Eye (tissue), 1 donor: ENCODE measurements at regions not wholly inside any gene's neighbourhood (a gene's known extent, or its start where the extent isn't known, plus 50 kb on each side); places are given as distances from the start of the nearest gene placed in this dataset.
"Not testable (repeated sequence)": the region's sequence is repeated elsewhere in the genome, so short reads cannot be mapped to it uniquely, and the experiment has no call there.

ENCODE experiments used
- DNase-seq: peaks from one replicate; pipeline ENCODE4 v3.0.0-alpha.2; 2015

DNA sequence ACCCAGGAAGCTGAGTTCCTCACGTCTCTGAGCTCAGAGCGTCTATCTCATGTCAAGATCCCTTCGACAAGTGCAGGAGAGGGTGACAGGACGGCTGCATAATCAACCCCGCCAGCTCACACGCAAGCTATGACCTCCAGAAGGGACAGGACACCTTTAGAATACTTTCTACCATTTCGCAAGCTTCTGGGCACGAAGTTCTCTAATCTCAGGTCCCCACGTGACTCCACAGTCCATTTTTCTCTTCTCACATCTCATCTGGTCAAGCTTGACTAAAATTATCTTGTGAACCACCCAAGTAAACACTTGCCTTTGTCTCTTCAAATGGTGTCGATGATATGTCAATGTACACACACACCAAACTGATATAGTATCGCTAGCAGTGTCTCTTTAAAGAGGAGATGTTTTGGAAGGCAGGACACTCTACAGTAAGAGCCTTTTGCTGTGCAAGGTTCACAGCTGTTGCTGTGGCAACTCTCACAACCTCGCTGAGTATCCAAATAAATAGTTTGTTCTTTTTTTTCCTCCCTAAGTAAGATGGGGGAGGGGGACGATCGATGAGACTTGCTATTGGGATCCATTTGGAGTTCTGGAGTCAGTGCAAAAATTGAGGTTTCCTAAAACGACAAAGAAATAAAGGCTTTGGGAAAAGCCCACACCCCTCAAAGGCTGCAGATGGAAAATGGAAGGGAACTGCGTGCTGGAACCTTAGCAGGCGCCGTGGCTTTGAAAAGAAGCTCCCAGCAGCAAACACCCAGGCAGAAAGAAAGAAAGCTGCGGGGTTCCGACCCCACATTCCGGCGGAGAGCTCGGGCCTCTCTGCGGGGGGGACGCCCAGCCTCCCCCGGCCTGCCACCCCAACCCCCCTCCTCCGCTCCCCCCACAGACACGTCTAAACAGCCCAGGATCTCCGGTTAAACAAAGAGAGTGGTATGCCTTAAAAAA lies 215.4 kb upstream of the UBASH3B start:
- peak; percentile 78 for DNase-seq

DNA sequence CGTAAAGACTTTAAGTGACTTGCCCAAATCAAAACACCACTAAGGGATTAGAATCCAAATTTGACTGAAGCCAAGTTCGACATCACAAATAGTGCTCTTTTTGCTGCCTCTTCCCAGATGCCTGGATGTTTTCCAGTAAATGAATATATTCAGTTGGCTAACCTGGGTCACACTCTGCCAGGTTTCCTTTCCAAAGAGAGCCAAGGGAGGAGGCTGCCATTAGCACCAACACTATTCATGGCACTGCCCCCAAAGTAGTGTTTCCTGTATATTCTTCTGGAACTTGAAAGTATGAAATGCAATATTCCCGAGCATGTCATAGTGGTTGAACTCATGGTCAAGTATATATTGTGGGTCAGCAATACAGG lies 219.3 kb upstream of the UBASH3B start:
- no peak for DNase-seq

DNA sequence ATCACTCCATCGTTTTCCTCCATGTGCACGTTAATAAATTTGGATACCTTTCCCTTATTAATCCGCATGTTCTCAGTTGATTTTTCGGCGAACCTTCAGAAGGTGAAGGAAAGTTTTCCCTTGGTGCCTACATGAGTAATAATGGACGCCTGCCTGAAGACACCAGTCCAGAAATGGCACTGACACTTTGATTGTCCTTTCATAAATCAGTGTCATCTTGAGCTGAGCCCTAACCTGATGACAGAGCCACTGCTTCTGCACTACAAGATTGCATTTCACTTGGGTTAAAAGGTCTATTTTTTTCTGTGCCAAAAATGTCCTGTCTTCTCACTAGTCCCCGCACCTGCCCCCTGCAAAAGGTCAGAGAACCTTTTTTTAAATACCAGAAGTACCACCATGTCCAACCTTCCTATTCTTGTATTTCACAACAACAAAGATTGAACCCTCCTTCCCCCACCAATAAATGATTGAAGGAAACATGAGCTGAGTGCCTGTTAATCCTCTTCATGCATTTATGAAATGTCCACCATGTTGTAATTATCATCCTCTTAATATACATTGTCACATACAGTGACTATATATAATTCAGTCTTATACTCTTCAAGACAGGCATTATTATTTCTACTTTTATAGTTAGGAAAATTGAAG lies 219.9 kb upstream of the UBASH3B start:
- DNase-seq, result no peak

DNA sequence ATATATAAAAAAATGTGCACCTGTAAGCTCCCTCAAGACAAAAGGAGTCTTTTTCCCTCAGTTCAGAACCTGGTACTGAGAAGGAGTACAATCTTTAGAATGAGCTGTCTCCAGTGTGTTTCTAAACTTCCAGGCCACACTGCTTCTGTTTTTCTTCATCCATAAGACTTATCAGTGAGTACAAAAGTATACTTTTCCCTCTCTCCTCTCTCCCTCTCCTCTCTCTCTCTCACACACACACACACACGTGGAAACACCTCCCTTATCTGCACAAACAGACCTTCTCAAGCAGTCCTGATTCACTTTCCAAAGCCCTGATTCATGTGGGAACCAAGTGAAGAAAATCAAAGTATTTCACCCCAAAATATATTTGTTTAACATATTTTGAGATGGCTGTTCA lies 220.7 kb upstream of the UBASH3B start:
- DNase-seq, result no peak

DNA sequence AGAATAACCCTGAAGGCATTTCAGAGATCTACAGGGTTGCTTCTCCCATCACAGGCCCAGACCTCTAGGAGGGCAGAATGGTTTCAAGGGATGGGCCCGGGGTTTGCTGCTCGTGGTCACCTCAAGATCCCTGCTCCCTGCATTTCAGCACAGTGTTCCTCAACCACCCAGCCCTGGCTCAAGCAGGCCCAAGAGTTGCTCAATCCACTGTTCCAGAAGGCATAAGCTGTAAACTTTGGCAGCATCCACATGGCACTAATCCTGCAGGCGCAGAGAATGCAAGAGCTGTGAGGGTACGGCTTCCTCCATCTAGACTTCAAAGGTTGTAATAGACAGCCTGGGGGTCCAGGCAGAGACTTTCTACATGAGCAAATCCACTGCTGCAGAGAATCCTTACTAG lies 225.0 kb upstream of the UBASH3B start:
- no peak for DNase-seq

DNA sequence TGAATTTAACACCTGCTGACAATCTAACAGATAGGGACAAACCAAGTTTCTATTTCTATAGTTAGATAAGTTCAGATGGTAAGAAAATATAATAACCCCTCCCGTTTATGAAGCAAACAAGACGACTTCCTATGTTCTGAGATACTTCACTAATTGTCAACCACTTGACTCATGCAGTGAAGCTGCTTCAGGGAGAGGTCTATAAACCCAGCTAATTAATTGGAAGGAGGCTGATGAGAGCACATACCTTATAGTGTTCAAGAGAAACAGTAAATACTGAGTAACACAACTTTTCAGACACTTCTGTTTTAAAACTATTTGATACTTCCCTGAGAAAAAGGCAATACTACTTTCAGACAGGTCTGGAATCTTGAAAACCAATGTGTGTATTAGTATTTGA lies 229.4 kb upstream of the UBASH3B start:
- DNase-seq, result no peak

DNA sequence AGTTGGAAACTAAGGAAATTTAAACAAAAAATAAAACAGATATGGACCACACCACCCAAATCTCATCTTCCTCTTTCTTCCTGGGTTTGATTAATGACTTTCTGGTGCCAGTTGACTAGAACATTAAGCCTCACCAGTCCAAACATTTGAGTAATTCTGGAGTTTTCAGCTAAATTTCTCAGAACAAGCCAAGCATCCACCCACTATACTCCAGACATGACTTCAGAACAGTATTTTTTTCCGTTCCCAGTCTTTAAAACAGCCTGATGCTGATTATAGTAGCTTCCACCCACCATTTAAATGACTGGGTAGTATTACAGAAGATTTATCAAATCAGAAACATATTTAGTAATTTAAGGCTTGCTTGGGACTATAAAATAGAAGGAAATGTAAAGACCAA lies 230.9 kb upstream of the UBASH3B start:
- DNase-seq, result peak; percentile 16

DNA sequence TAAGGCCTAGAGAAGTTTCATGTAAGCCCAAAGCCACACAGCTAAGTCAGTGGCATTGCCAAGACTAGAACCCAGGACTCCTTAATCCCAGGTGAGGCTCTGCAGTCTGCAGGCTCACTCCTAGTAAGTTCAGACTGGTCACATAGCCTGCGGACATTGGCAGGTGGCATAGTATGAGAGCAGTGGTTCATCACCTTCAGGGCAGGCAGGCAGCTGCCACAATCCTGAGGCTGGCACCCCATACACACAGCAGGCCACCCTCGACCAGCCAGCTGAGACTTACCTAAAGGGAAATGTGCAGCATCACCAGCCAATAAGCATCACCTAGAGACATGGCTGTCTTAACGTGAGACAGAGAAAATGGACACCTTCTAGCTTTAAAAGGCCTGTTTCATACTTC lies 231.6 kb upstream of the UBASH3B start:
- no peak for DNase-seq

DNA sequence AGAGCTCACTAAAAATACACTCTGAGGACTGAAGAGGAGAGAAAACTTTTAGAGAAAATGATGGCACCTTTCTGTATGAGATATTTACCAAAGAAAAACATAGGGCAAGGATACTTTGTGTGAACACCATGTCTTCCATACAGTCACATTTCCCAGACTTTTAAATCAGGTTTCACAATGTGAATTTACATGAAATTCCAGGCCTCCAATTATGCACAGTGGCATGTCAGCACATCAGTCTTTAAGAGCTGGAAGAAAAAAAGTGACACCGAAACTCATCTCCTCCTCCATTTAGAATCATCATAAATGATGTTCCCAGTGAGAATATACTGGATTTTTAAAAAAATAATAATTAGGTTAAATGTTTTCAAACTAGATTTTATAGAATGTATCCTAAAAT lies 232.2 kb upstream of the UBASH3B start:
- no peak for DNase-seq

DNA sequence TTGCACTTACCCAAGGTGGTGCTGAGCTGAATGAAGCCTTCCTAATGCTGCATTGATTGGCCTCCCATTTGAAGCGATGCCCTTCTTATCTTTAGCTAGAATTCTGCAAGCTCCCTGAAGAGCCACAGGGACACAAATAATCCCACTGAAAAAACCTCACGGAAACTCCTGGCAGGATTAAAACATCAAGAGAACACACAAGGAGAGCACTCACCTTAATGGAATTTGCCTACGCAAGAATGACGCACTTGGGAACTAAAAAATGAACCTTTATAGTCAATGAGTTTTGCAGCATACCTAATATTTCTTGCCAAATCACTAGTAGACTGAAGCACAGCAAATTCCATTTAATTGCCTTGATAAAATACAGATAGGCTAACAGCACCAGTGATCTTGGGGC lies 232.8 kb upstream of the UBASH3B start:
- DNase-seq, result no peak

DNA sequence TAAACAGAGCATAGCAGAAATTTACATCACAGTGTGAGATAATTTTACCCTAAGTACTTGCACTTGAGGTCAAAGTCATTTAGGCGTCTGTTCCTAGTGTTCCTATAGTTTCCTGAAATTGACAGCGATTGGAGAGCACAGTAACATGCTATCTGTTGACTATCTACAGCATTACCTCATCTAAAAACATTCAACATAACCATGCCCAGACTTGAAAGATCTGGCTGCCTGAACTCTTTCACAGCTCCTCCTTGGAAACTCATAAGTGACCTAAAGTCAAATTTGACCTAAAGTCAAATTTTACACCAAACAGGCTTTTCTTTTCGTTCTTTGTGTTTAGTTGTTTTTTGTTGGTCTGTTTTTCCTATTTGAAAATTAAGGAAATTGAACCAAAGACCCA lies 233.8 kb upstream of the UBASH3B start:
- DNase-seq, result no peak

DNA sequence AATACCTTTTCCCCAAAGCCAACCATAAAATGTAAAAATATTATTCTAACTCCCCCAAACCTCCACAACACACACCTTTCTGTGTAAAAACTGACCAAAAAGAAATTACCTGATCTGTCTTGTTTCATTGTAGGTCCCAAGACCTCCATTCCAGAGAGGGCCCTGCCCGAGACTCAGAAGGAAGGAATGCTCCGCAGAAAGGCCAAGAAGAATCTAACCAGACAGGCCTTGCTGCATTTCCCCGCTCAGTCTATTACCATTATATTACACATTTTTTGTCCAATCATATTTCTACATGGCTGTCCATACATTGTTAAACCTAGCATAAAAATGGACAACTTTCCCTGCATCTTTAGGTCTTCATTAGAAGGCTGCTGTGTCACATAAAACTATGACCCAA lies 237.5 kb upstream of the UBASH3B start:
- no peak for DNase-seq

DNA sequence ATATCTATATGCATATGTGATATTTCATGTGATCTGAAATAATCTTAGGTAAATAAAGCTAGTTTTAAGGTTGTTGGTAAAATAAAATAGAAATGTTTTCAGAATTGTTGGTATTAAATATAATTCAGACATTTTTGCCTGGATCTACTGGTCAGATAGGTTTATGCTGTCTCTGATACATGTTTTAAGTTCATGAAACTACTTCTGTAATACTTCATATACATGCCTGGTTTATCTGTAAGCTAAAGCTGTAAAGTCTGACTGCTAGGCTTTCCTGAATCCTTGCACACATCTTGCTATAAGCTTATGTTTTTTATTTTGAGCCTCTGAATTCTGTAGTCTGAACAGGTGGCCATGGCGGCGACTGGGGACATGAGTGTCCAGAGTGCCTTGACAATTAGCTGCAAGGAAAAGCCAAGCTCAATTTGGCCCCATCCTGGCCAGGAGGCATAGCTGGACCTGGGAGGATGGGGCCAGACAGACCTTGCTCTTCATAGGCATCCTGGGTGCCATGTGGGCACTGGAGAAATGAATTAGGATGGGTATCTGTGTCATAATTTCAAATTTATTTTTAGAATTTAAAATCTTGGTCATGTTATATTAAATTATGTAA lies 241.0 kb upstream of the UBASH3B start:
- DNase-seq, result no peak

DNA sequence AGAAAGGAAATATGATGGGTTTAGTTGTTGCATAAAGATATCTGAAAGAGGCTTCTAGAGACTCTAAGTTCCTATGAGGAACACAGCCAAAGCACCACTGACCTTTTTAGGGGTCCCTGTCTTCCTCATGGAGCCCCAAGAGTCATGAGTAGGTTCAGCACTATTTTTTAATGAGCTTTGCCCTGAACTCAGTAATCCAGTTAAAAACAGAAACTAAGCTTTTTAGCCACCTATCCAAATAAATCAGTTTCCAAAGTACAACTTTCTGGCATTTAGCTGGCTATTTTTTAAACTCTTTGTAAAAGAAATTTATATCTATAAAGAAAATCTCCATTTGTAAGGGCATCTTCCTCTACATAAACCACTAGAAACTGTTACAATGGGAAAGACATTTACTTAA lies 241.8 kb upstream of the UBASH3B start:
- no peak for DNase-seq

DNA sequence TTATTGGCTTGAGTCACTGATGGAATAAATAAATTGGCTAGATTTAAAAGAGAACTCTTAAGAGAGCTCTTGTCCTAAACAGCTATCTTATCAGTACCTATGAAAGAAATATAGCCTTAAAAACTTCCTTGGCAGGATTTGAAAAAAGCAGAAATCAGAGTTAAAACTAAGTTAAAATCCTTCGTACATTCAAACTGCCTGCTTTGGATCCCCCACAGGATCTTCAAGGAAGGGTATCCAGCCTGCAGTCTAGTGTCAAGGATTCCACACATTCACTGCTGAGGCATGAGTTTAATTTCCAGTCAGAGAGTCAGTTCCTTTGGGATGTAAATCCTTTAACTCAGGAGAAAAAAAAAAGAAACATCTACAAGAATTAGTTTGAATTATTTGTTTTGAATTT lies 242.9 kb upstream of the UBASH3B start:
- no peak for DNase-seq

DNA sequence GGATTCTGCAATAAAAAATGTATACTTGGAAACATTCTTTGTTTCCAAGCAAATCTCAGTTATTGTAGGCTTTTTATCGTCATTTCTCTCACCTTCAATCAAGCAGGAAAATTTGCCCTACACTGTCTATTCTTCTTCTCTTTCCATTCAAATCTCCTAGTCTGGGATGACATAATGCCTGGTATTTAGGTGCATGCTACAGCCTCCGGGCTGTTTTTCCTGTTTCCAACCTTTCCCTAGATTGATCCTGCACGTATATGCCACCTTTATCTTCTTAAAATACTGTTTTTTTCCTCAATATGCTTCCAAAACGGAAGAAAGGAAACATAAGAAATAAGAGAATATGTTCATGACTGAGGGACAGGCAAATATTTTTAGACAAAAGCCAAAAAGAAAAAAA lies 249.1 kb upstream of the UBASH3B start:
- DNase-seq, result no peak

DNA sequence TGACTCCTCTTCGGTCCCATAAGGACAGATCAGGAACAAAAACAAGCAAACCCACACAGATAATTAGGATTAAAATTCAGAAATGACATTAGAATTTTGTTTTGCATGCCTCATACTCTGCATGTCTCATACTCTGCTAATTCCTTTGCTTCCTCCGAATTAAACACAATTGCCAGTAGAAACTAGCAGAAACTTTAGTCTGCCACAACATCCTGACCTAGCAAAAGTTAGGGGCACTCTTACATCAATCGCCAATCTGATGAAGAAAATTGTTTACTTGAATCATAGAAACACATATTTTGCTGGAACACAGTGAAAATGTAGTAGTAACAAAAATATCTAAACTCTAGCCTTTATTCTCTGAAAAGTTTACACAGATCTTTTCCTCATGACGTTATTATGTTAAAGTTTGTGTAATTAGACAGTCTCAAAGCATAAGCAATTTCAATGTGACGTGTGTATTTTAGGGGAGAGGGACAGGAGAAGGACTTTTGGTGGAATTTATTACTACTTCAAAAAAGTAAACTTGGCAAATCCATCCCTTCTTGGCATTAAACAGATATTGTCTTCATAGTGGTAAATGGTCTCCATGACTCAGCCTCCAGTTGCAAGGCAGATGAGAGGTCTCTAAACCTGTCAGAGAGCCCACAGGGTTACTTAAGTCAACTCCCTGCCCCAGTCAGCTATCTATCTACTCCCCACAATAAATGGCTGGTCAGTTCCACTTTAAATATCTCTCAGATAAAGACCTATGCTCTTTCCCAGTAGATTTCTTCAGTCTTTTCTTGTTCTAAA lies 249.8 kb upstream of the UBASH3B start:
- DNase-seq, result no peak

DNA sequence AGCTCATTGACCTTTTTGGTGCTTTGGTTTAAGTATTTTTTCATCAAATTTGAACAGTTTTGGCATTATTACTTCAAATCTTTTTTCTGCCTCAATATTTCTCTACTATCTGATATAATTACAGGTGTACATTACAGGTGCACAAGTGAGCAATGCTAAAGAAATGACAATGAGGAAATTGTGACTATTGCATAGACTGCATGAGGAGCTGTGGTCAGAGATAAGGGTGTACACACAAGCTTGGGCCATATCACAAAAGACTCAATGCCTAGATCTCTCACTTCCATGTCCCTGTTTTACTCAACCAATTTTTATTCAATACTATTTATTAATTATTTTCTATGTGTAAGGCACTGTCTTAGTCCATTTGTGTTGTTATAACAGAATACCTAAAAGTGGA lies 251.0 kb upstream of the UBASH3B start:
- no peak for DNase-seq

DNA sequence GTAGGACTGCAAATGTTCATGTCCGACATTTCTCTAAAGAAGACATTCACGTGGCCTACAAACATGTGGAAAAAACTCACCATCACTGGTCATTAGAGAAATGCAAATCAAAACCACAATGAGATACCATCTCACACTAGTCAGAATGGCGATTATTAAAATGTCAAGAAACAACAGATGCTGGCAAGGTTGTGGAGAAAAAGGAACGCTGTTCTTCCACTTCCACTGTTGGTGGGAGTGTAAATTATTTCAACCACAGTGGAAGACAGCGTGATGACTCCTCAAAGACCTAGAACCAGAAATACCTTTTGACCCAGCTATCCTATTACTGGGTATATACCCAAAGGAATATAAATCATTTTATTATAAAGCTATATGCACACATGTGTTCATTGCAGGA lies 253.9 kb upstream of the UBASH3B start:
- DNase-seq, result not testable (repeated sequence)

DNA sequence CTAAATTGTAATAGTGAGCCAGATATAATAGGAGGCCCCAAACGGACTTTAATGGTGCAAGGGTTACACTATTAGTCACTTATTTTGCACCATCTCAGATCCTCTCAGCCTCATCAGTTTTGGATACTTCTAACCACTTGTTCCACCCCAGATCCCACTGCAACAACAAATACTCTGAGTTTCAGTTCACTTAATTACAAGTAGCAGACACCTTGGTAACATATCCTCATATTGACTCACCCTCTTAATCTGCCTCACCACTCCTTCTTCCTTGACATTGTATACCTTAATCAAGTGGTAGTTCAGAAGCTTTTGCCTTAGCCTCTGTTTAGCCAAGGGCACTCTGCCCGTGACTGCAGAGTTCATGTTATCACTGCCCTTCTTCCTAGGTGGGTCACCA lies 256.1 kb upstream of the UBASH3B start:
- no peak for DNase-seq

DNA sequence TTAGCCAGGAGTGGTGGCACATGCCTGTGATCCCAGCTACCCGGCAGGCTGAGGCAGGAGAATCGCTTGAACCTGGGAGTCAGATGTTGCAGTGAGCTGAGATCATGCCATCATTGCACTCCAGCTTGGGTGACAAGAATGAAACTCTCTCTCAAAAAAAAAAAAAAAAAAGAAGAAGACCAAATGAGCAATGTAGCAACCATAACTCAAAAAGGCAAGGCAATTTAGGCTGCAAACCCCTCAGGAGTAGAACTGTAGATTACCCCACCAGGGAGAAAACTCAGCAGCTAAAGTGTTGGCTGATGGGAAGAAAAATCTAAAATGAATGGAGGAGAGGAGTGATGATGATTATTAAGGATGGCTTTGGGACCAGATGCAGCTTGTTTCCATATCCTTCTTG lies 256.7 kb upstream of the UBASH3B start:
- no peak for DNase-seq

DNA sequence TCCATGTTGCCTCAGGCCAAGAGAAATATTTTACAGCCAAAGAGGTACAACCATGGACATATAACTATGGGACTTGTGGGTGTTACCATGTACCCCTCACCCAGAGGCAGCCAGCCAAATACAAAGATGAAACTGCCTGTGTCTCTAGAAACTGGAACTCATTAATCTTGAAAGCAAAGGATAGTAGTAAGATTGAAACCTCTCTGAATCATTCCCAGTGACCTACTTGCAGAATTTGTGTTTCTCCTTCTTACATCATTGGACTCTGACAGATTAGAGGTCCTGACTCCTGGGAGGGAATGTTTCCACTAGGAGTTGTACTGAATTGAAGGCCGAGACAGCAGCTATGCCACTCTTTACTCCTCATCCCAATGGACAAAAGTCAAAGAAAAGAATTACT lies 257.4 kb upstream of the UBASH3B start:
- DNase-seq, result no peak

DNA sequence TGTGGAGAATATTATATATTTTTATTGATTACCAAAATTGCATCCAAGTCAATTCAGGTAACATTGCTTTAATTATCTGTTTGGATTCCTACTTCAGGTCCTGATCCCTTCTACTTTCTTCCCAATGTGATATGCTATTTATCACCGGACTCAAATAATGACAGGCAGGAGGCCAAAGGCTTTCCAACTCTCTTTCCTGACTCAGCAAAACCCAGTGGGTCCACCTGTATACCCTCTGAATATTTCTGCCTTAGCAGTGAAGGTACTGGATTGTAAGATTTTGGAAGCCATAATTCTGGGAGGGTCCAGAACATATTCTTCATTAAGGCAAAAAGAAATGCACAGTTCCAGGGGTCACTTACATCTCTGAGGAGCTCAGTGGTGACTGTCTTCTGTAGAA lies 260.2 kb upstream of the UBASH3B start:
- DNase-seq, result no peak
